IPS-15b (cell line): ENCODE measurements at regions not wholly inside any gene's neighbourhood (a gene's known extent, or its start where the extent isn't known, plus 50 kb on each side); places are given as distances from the start of the nearest gene placed in this dataset.
"Not testable (repeated sequence)": the region's sequence is repeated elsewhere in the genome, so short reads cannot be mapped to it uniquely, and the experiment has no call there.

Source experiments
- H3K27me3 ChIP-seq: one replicate; pipeline ENCODE4 v1.6.1; 2013; ENCODE audit warnings: low read length; ENCODE audit not compliant: control insufficient read depth, insufficient read depth
- H3K36me3 ChIP-seq: one replicate; pipeline ENCODE4 v1.6.1; 2013; ENCODE audit warnings: low read length; ENCODE audit not compliant: control insufficient read depth, insufficient read depth
- H3K4me1 ChIP-seq: one replicate; pipeline ENCODE4 v1.6.1; 2013; ENCODE audit warnings: mild to moderate bottlenecking, low read length; ENCODE audit not compliant: control insufficient read depth, insufficient read depth
- H3K4me3 ChIP-seq: one replicate; pipeline ENCODE4 v1.5.1; 2013; ENCODE audit warnings: low read depth, low read length
- H3K9ac ChIP-seq: one replicate; pipeline ENCODE4 v1.6.1; 2013; ENCODE audit warnings: low read depth, mild to moderate bottlenecking, low read length
- H3K9me3 ChIP-seq: one replicate; pipeline ENCODE4 v1.6.1; 2013; ENCODE audit warnings: mild to moderate bottlenecking, low read length; ENCODE audit not compliant: control insufficient read depth, insufficient read depth

DNA sequence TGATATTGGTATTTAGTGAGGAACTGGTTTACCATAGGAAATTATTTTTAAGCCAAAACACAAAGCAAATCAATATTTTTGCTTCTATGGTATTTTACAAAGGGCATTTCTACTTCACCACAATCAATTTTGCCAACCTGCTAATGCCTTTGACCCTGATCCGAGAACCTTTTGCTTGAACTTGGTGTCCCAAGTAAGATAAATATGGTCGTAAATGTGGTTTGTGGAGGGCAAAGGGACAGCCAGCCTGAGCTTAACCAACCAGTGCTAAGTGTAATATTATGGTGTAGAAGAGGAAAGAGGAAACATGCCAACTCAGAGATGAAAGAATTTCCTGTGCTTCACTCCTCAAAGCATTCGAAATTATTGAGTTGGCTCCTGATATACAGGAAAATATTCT lies 148.4 kb downstream of the C3orf38 start:
- Histone ChIP-seq H3K36me3 (no peaks in the 10 kb centered on the region), H3K9me3 (no peaks in the 10 kb centered on the region), H3K27me3 (no peaks in the 10 kb centered on the region), H3K4me3 (no peak overlapping the region), H3K4me1 (no peaks in the 10 kb centered on the region), H3K9ac (no peak overlapping the region)

DNA sequence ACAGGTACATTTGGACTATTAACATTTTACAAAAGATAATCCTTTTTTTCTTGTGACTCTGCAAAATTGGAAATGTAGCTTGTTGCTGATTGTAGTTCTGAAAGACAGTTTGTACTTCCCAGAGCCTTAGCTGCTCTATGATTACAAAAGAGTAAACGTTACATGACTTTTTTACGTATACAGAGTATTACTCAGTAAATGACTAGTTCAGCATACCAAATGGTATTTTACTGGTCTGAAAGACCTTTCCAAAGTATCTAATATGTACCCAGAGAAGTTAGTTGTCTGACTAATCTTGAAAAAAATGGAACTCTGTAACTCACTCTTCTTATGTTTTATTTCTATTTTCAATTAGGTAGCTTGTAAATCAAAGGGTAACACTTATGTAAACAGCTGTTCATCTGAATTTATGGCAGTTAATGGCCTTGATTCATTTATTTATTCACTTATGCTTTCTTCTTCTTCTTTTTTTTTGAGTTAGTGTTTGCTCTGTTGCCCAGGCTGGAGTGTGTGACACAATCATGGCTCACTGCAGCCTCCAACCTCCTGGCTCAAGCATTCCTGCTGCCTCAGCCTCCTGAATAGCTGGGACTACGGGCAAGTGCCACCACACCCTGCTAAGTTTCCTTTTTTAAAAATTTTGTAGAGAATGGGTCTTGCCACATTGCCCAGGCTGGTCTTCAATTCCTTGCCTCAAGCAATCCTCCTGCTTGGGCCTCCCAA lies 151.7 kb downstream of the C3orf38 start:
- Histone ChIP-seq H3K9me3 (no peaks in the 10 kb centered on the region), H3K27me3 (no peaks in the 10 kb centered on the region), H3K4me1 (no peaks in the 10 kb centered on the region), H3K9ac (no peak overlapping the region), H3K4me3 (no peak overlapping the region), H3K36me3 (no peaks in the 10 kb centered on the region)

DNA sequence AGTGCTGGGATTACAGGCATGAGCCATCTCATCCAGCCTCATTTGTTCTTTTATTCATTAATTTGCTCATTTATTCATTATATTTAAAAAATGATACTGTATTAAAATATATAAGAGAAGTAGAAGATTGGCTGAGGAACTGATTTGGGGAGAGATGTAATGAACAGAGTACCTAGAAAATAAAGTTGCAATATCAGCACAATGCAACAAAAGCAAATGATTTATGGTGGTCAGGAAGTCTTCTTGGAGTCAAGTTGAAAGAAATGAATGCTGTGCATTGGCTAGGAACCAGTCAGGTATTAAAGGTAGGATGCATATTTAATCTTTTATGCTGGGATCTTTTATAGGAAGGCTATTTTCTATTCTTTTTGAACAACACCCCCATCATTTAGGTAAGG lies 152.2 kb downstream of the C3orf38 start:
- H3K9ac ChIP-seq = no peak overlapping the region
- no peak overlapping the region for H3K4me3 ChIP-seq
- H3K36me3 ChIP-seq = no peaks in the 10 kb centered on the region
- no peaks in the 10 kb centered on the region for H3K9me3 ChIP-seq
- H3K4me1 ChIP-seq = peaks cover 4% of the 10 kb centered on the region
- no peaks in the 10 kb centered on the region for H3K27me3 ChIP-seq

DNA sequence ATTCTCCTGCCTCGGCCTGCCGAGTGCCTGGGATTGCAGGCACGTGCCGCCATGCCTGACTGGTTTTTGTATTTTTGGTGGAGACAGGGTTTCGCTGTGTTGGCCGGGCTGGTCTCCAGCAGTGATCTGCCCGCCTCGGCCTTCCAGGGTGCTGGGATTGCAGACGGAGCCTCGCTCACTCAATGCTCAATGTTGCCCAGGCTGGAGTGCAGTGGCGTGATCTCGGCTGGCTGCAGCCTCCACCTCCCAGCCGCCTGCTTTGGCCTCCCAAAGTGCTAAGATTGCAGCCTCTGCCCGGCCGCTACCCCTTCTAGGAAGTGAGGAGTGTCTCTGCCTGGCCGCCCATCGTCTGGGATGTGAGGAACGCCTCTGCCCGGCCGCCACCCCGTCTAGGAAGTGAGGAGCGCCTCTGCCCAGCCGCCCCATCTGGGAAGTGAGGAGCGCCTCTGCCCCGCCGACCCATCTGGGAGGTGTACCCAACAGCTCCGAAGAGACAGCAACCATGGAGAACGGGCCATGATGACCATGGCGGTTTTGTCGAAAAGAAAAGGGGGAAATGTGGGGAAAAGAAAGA lies 153.7 kb downstream of the C3orf38 start:
- H3K9me3 ChIP-seq, H3K4me1 ChIP-seq, H3K36me3 ChIP-seq, H3K27me3 ChIP-seq, H3K9ac ChIP-seq, H3K4me3 ChIP-seq: not testable (repeated sequence)

- H3K4me1 ChIP-seq = peaks cover 13% of the 10 kb centered on the region
- H3K9me3 ChIP-seq = no peaks in the 10 kb centered on the region
- no peaks in the 10 kb centered on the region for H3K27me3 ChIP-seq
- H3K36me3 ChIP-seq = no peaks in the 10 kb centered on the region
- peak overlapping the region; percentile 12 for H3K4me3 ChIP-seq
- H3K9ac ChIP-seq = no peak overlapping the region
These were observed 157.9 kb downstream of the C3orf38 start for GRCh38 chr3:88307666-88308065.

- H3K9me3 ChIP-seq = no peaks in the 10 kb centered on the region
- no peak overlapping the region for H3K4me3 ChIP-seq
- H3K9ac ChIP-seq = no peak overlapping the region
- H3K27me3 ChIP-seq = no peaks in the 10 kb centered on the region
- H3K4me1 ChIP-seq = peaks cover 10% of the 10 kb centered on the region
- H3K36me3 ChIP-seq = no peaks in the 10 kb centered on the region
These were observed 162.1 kb downstream of the C3orf38 start for GRCh38 chr3:88311826-88312225.

- no peak overlapping the region for H3K9ac ChIP-seq
- no peaks in the 10 kb centered on the region for H3K9me3 ChIP-seq
- peaks cover 7% of the 10 kb centered on the region for H3K4me1 ChIP-seq
- no peaks in the 10 kb centered on the region for H3K36me3 ChIP-seq
- H3K27me3 ChIP-seq = no peaks in the 10 kb centered on the region
- H3K4me3 ChIP-seq = no peak overlapping the region
These were observed 162.5 kb downstream of the C3orf38 start for GRCh38 chr3:88312256-88312655.

DNA sequence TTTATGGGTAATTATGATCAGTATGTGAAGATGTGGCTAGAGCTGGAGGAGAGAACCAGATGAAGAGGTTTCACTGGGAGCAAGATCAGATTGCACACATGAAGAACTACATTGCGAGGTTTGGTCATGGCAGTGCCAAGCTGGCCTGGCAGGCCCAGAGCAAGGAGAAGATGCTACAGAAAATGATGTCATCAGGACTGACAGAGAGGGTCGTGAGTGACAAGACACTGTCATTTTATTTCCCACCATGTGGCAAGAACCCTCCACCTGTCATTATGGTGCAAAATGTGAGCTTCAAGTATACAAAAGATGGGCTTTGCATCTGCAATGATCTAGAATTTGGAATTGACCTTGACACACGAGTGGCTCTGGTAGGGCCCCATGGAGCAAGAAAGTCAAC lies 168.3 kb downstream of the C3orf38 start:
- Histone ChIP-seq H3K4me1 (no peaks in the 10 kb centered on the region), H3K9me3 (no peaks in the 10 kb centered on the region), H3K36me3 (no peaks in the 10 kb centered on the region), H3K9ac (no peak overlapping the region), H3K4me3 (no peak overlapping the region), H3K27me3 (no peaks in the 10 kb centered on the region)

DNA sequence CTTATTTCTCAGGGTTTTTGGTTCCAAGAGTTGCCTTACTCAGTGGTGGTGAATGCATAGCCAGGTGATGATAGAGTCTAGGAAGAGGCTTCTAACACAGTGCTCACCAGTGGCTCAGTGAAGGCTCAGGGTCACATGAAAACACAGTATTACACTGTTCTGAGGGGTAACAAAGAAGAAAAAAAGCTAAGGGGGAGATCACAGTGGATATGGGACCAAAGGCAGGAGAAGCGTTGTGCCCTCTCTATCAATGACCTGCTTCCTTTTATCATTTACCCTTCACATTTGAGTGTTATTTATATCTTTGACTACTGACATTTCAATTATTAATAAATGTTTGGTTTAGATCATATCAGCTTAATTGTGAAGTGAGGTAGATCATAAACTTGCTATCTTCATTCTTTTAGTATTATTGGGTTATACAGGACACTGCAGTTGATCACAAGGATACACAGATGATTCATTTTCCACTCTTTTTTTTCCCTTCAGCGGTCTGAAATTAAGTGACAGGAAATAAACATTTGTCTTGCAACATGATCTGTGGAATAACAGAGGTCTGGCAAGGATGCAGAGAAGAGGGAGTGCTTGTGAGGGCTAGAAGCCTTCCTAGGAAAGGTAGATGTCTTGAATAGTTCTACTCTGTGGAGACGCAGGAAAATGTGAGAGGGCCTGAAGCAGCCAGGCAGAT lies 171.7 kb downstream of the C3orf38 start:
- no peaks in the 10 kb centered on the region for H3K4me1 ChIP-seq

GRCh38 chr3:88324788-88325187 lies 175.0 kb downstream of the C3orf38 start:
- no peaks in the 10 kb centered on the region for H3K9me3 ChIP-seq
- H3K27me3 ChIP-seq = no peaks in the 10 kb centered on the region
- no peak overlapping the region for H3K4me3 ChIP-seq
- H3K36me3 ChIP-seq = no peaks in the 10 kb centered on the region
- H3K9ac ChIP-seq = no peak overlapping the region
- H3K4me1 ChIP-seq = no peaks in the 10 kb centered on the region

More for the DNA sequence above, 171.7 kb downstream of the C3orf38 start:
- Histone ChIP-seq H3K4me3 (no peak overlapping the region), H3K9me3 (no peaks in the 10 kb centered on the region), H3K36me3 (no peaks in the 10 kb centered on the region), H3K9ac (no peak overlapping the region), H3K27me3 (no peaks in the 10 kb centered on the region)

- Histone ChIP-seq H3K9me3 (no peaks in the 10 kb centered on the region), H3K9ac (no peak overlapping the region), H3K36me3 (no peaks in the 10 kb centered on the region), H3K4me3 (no peak overlapping the region), H3K4me1 (no peaks in the 10 kb centered on the region), H3K27me3 (no peaks in the 10 kb centered on the region)
These were observed 184.6 kb downstream of the C3orf38 start for GRCh38 chr3:88334187-88334868.
